Muscle layer of duodenum (tissue), 2 donors: ENCODE measurements at regions not wholly inside any gene's neighbourhood (a gene's known extent, or its start where the extent isn't known, plus 50 kb on each side); places are given as distances from the start of the nearest gene placed in this dataset.

Experiments used
- H3K27ac ChIP-seq: one replicate; pipeline ENCODE4 v1.7.0; 2013; ENCODE audit warnings: mild to moderate bottlenecking, low read length
- H3K27me3 ChIP-seq: one replicate; pipeline ENCODE4 v1.7.0; 2013; ENCODE audit warnings: low read depth, mild to moderate bottlenecking, control low read depth, low read length
- H3K36me3 ChIP-seq, 2 donors: one replicate each; pipeline ENCODE4 v1.7.0; 2013; ENCODE audit warnings: low read length in 2 of 2, control low read depth in 1 of 2, mild to moderate bottlenecking in 1 of 2; ENCODE audit not compliant: insufficient read depth in 2 of 2, control insufficient read depth in 1 of 2
- H3K4me1 ChIP-seq, 2 donors: one replicate each; pipeline ENCODE4 v1.7.0; 2013; ENCODE audit warnings: low read length in 2 of 2, mild to moderate bottlenecking in 2 of 2, control low read depth in 1 of 2, moderate library complexity in 1 of 2; ENCODE audit not compliant: insufficient read depth in 2 of 2, control insufficient read depth in 1 of 2
- H3K4me3 ChIP-seq, 2 donors: one replicate each; pipeline ENCODE4 v1.7.0; 2013; ENCODE audit warnings: low read length in 2 of 2, low read depth in 1 of 2, mild to moderate bottlenecking in 1 of 2
- H3K9me3 ChIP-seq, 2 donors: one replicate each; pipeline ENCODE4 v1.7.0; 2013; ENCODE audit warnings: low read length in 2 of 2, control low read depth in 1 of 2, mild to moderate bottlenecking in 1 of 2; ENCODE audit not compliant: control insufficient read depth in 1 of 2
- donor health status: healthy.

- Histone ChIP-seq H3K27me3 (no peaks in the 10 kb centered on the region), H3K36me3 (no peaks in the 10 kb centered on the region), H3K4me1 (no peaks in the 10 kb centered on the region), H3K9me3 (no peaks in the 10 kb centered on the region), H3K4me3 (no peak overlapping the region), H3K27ac (no peak overlapping the region)
These were observed 208.6 kb downstream of the C1D start for GRCh38 chr2:67854103-67854743.

- no peak overlapping the region for H3K4me3 ChIP-seq
- H3K4me1 ChIP-seq: no peaks in the 10 kb centered on the region
- H3K9me3 ChIP-seq: no peaks in the 10 kb centered on the region
- H3K36me3 ChIP-seq: no peaks in the 10 kb centered on the region
- no peaks in the 10 kb centered on the region for H3K27me3 ChIP-seq
- no peak overlapping the region for H3K27ac ChIP-seq
These were observed 208.0 kb downstream of the C1D start for GRCh38 chr2:67854798-67855197.

- no peak overlapping the region for H3K4me3 ChIP-seq
- no peaks in the 10 kb centered on the region for H3K4me1 ChIP-seq
- H3K9me3 ChIP-seq: no peaks in the 10 kb centered on the region
- no peaks in the 10 kb centered on the region for H3K36me3 ChIP-seq
- no peak overlapping the region for H3K27ac ChIP-seq
- no peaks in the 10 kb centered on the region for H3K27me3 ChIP-seq
These were observed 205.9 kb downstream of the C1D start for GRCh38 chr2:67856866-67857265.

- Histone ChIP-seq H3K9me3 (no peaks in the 10 kb centered on the region), H3K27ac (no peak overlapping the region), H3K4me1 (no peaks in the 10 kb centered on the region), H3K27me3 (no peaks in the 10 kb centered on the region), H3K36me3 (no peaks in the 10 kb centered on the region), H3K4me3 (no peak overlapping the region)
These were observed 205.0 kb downstream of the C1D start for GRCh38 chr2:67857836-67858235.

- H3K4me3 ChIP-seq: no peak overlapping the region
- no peaks in the 10 kb centered on the region for H3K36me3 ChIP-seq
- no peaks in the 10 kb centered on the region for H3K4me1 ChIP-seq
- H3K27ac ChIP-seq: no peak overlapping the region
- H3K9me3 ChIP-seq: no peaks in the 10 kb centered on the region
- H3K27me3 ChIP-seq: no peaks in the 10 kb centered on the region
These were observed 203.9 kb downstream of the C1D start for GRCh38 chr2:67858886-67859285.

- Histone ChIP-seq H3K9me3 (no peaks in the 10 kb centered on the region), H3K36me3 (no peaks in the 10 kb centered on the region), H3K27ac (no peak overlapping the region), H3K4me1 (no peaks in the 10 kb centered on the region), H3K27me3 (no peaks in the 10 kb centered on the region), H3K4me3 (no peak overlapping the region)
These were observed 196.9 kb downstream of the C1D start for GRCh38 chr2:67865917-67866316.

- Histone ChIP-seq H3K9me3 (no peaks in the 10 kb centered on the region), H3K27me3 (no peaks in the 10 kb centered on the region), H3K4me1 (no peaks in the 10 kb centered on the region), H3K27ac (no peak overlapping the region), H3K36me3 (no peaks in the 10 kb centered on the region), H3K4me3 (no peak overlapping the region)
These were observed 195.1 kb downstream of the C1D start for GRCh38 chr2:67867735-67868134.

- Histone ChIP-seq H3K4me1 (no peaks in the 10 kb centered on the region), H3K27ac (no peak overlapping the region), H3K27me3 (no peaks in the 10 kb centered on the region), H3K36me3 (no peaks in the 10 kb centered on the region), H3K9me3 (peaks cover 0 to 5% of the 10 kb centered on the region in 2 donors), H3K4me3 (no peak overlapping the region)
These were observed 191.0 kb downstream of the C1D start for GRCh38 chr2:67871686-67872412.

GRCh38 chr2:67872481-67872880, 190.3 kb downstream of the C1D start:
- Histone ChIP-seq H3K36me3 (no peaks in the 10 kb centered on the region), H3K4me1 (no peaks in the 10 kb centered on the region), H3K27me3 (no peaks in the 10 kb centered on the region), H3K27ac (no peak overlapping the region), H3K4me3 (no peak overlapping the region), H3K9me3 (peaks cover 0 to 5% of the 10 kb centered on the region in 2 donors)

GRCh38 chr2:67873916-67874315, 188.9 kb downstream of the C1D start:
- peaks cover 0 to 5% of the 10 kb centered on the region in 2 donors for H3K9me3 ChIP-seq
- no peak overlapping the region for H3K27ac ChIP-seq
- H3K4me1 ChIP-seq: no peaks in the 10 kb centered on the region
- no peak overlapping the region for H3K4me3 ChIP-seq
- no peaks in the 10 kb centered on the region for H3K36me3 ChIP-seq
- H3K27me3 ChIP-seq: no peaks in the 10 kb centered on the region

GRCh38 chr2:67876176-67876575, 186.6 kb downstream of the C1D start:
- Histone ChIP-seq H3K9me3 (peaks cover 0 to 5% of the 10 kb centered on the region in 2 donors), H3K36me3 (no peaks in the 10 kb centered on the region), H3K4me1 (no peaks in the 10 kb centered on the region), H3K27me3 (no peaks in the 10 kb centered on the region), H3K27ac (no peak overlapping the region), H3K4me3 (no peak overlapping the region)

- H3K4me1 ChIP-seq: no peaks in the 10 kb centered on the region
- no peaks in the 10 kb centered on the region for H3K36me3 ChIP-seq
- H3K27me3 ChIP-seq: no peaks in the 10 kb centered on the region
- H3K4me3 ChIP-seq: no peak overlapping the region
- no peak overlapping the region for H3K27ac ChIP-seq
- peaks cover 0 to 5% of the 10 kb centered on the region in 2 donors for H3K9me3 ChIP-seq
These were observed 185.5 kb downstream of the C1D start for GRCh38 chr2:67877301-67877700.
